ENCODE measurements at regions not wholly inside any gene's neighbourhood (a gene's known extent, or its start where the extent isn't known, plus 50 kb on each side); places are given as distances from the start of the nearest gene placed in this dataset.

- no peak for TF ChIP-seq CTCF (conservative IDR thresholded peaks at IDR 0.05; ENCODE audit: low read depth, low read length)
- TF ChIP-seq EZH2phosphoT487 (IDR thresholded peaks at IDR 0.05; ENCODE audit: borderline replicate concordance, low read length): no peak
- no peak for TF ChIP-seq EZH2 (IDR thresholded peaks at IDR 0.05; ENCODE audit: low read length, unreplicated experiment)
Measured at GRCh38 chr4:170988446-170988845, 824.8 kb upstream of the GALNTL6 start.
